ENCODE measurements at regions not wholly inside any gene's neighbourhood (a gene's known extent, or its start where the extent isn't known, plus 50 kb on each side); places are given as distances from the start of the nearest gene placed in this dataset.

DNA sequence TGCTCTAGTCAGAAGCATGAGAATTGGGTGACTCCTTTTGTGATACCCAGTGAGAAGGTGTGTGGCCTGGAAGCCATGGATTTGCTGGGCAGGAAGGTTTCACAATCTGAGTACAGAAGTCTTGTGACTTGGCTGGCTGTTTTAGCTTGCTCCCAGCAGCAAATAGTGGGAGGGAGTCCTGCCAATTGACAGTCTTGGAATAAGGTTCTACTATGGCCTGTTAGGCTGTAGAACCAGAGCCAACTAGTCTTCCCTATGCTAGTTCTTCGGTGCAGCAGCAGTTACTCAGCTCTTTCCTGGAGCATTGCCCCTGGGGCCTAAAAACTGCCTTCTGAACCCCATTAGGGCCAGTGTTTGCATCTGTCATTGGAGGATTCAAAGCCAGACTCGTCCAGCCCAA lies 1935.4 kb upstream of the PCDH20 start:
- no peak for TF ChIP-seq ZNF274 (IDR thresholded peaks at IDR 0.05; ENCODE audit: low read depth, low read length)
- no peak for TF ChIP-seq YY1 (IDR thresholded peaks at IDR 0.05; ENCODE audit: insufficient read depth, insufficient read length)
- TF ChIP-seq SUZ12 (IDR thresholded peaks at IDR 0.05; ENCODE audit: extremely low read depth, insufficient read depth, insufficient read length), result no peak
- H3K4me1 ChIP-seq (ENCODE audit: insufficient read depth, insufficient read length), result no peaks in the 10 kb centered on the region
- no peaks in the 10 kb centered on the region for H3K27me3 ChIP-seq (ENCODE audit: insufficient read depth, insufficient read length)
- H3K9ac ChIP-seq (ENCODE audit: insufficient read length, low read depth), result no peak overlapping the region
- no peaks in the 10 kb centered on the region for H3K9me3 ChIP-seq (ENCODE audit: insufficient read depth, low read length)
- DNase-seq (ENCODE audit: low read depth, low spot score), result no peak
- no peaks in the 10 kb centered on the region for H3K36me3 ChIP-seq (ENCODE audit: insufficient read depth, insufficient read length, low read length)
- H3K4me3 ChIP-seq (ENCODE audit: insufficient read length, low read depth), result no peak overlapping the region

DNA sequence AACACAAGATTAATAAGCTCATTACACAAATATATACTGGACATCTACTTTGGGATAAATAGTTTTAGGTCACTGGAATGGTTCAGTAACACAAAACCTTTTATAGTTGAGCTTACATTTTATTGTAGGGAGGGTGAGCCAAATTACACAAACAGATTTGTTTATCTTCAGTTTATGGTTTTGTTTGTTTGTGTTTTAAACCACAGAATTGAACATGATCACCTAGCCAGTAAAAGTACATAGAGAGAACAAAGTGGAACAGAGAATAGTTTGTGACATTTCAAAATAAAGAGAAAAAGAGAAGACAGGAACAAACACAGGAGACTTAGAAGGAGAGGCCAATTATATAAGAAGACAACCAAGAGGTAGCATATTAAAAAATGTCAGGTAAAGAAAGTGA lies 1930.2 kb upstream of the PCDH20 start:
- no peak overlapping the region for H3K9ac ChIP-seq (ENCODE audit: insufficient read length, low read depth)

DNA sequence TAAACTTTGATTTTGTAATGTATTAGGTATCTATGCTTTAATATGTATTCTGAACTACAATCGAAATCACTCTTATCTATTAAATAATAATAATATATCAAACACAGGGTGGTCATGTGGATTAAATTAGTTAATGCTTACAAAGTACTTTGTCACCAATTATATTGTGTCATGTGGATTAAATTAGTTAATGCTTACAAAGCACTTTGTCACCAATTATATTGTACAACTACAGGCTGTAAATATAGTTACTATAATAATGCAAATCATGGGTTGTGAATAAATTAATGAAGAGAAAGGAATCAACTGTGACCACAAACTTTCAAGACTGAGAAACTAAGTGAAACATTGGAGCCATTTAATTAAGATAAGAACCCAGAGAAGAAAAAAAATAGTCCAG lies 1929.1 kb upstream of the PCDH20 start:
- Histone ChIP-seq H3K36me3 (ENCODE audit: insufficient read depth, insufficient read length, low read length) (no peaks in the 10 kb centered on the region), H3K9me3 (ENCODE audit: insufficient read depth, low read length) (no peaks in the 10 kb centered on the region), H3K4me3 (ENCODE audit: insufficient read length, low read depth) (no peak overlapping the region), H3K4me1 (ENCODE audit: insufficient read depth, insufficient read length) (no peaks in the 10 kb centered on the region), H3K9ac (ENCODE audit: insufficient read length, low read depth) (no peak overlapping the region), H3K27me3 (ENCODE audit: insufficient read depth, insufficient read length) (no peaks in the 10 kb centered on the region)
- TF ChIP-seq ZNF274 (IDR thresholded peaks at IDR 0.05; ENCODE audit: low read depth, low read length), result no peak
- no peak for TF ChIP-seq SUZ12 (IDR thresholded peaks at IDR 0.05; ENCODE audit: extremely low read depth, insufficient read depth, insufficient read length)
- no peak for TF ChIP-seq YY1 (IDR thresholded peaks at IDR 0.05; ENCODE audit: insufficient read depth, insufficient read length)
- no peak for DNase-seq (ENCODE audit: low read depth, low spot score)

More for the DNA sequence above, 1930.2 kb upstream of the PCDH20 start:
- no peak for TF ChIP-seq YY1 (IDR thresholded peaks at IDR 0.05; ENCODE audit: insufficient read depth, insufficient read length)
- no peak for TF ChIP-seq SUZ12 (IDR thresholded peaks at IDR 0.05; ENCODE audit: extremely low read depth, insufficient read depth, insufficient read length)
- TF ChIP-seq ZNF274 (IDR thresholded peaks at IDR 0.05; ENCODE audit: low read depth, low read length), result no peak
- no peaks in the 10 kb centered on the region for H3K27me3 ChIP-seq (ENCODE audit: insufficient read depth, insufficient read length)
- H3K4me3 ChIP-seq (ENCODE audit: insufficient read length, low read depth), result no peak overlapping the region
- no peaks in the 10 kb centered on the region for H3K36me3 ChIP-seq (ENCODE audit: insufficient read depth, insufficient read length, low read length)
- H3K4me1 ChIP-seq (ENCODE audit: insufficient read depth, insufficient read length), result no peaks in the 10 kb centered on the region
- no peaks in the 10 kb centered on the region for H3K9me3 ChIP-seq (ENCODE audit: insufficient read depth, low read length)
- DNase-seq (ENCODE audit: low read depth, low spot score), result no peak

DNA sequence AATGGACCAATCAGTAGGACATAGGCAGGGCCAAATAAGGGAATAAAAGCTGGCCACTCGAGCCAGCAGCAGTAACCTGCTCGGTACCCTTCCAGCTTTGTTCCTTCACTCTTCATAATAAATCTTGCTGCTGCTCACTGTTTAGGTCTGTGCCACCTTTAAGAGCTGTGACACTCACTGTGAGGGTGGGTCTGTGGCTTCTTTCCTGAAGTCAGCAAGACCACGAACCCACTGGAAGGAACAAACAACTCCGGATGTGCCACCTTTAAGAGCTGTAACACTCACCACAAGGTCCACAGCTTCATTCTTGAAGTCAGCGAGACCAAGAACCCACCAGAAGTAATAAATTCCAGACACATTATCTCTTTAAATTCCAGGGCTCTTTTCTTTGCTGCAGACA lies 1922.3 kb upstream of the PCDH20 start:
- H3K9ac ChIP-seq (ENCODE audit: insufficient read length, low read depth), result no peak overlapping the region
- H3K36me3 ChIP-seq (ENCODE audit: insufficient read depth, insufficient read length, low read length), result no peaks in the 10 kb centered on the region
- no peaks in the 10 kb centered on the region for H3K27me3 ChIP-seq (ENCODE audit: insufficient read depth, insufficient read length)
- no peaks in the 10 kb centered on the region for H3K4me1 ChIP-seq (ENCODE audit: insufficient read depth, insufficient read length)
- no peaks in the 10 kb centered on the region for H3K9me3 ChIP-seq (ENCODE audit: insufficient read depth, low read length)
- H3K4me3 ChIP-seq (ENCODE audit: insufficient read length, low read depth), result no peak overlapping the region
- no peak for DNase-seq (ENCODE audit: low read depth, low spot score)
- TF ChIP-seq ZNF274 (IDR thresholded peaks at IDR 0.05; ENCODE audit: low read depth, low read length) (no peak), SUZ12 (IDR thresholded peaks at IDR 0.05; ENCODE audit: extremely low read depth, insufficient read depth, insufficient read length) (no peak), YY1 (IDR thresholded peaks at IDR 0.05; ENCODE audit: insufficient read depth, insufficient read length) (no peak)

DNA sequence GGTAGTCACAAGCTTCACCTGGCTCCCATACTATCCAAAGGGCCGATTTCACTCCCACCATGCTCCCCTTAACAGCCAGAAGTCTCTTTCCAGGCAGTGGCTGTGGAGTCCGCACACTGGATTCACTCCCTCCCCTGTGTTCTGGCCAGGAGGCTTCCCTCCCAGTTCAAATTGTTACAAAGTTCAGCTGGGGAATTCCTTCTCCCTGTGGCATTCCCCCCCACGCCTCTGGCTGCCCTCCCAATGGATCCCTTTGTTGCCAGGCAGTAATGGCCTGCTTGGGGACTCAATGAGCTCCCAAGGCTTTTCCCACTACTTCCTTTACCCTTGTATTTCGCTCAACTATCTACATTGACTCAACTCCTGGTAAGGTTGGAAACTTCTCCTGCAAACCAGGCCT lies 1921.4 kb upstream of the PCDH20 start:
- H3K36me3 ChIP-seq (ENCODE audit: insufficient read depth, insufficient read length, low read length), result no peaks in the 10 kb centered on the region
- no peak for DNase-seq (ENCODE audit: low read depth, low spot score)
- TF ChIP-seq ZNF274 (IDR thresholded peaks at IDR 0.05; ENCODE audit: low read depth, low read length), result no peak
- no peak for TF ChIP-seq YY1 (IDR thresholded peaks at IDR 0.05; ENCODE audit: insufficient read depth, insufficient read length)
- TF ChIP-seq SUZ12 (IDR thresholded peaks at IDR 0.05; ENCODE audit: extremely low read depth, insufficient read depth, insufficient read length), result no peak
- no peaks in the 10 kb centered on the region for H3K4me1 ChIP-seq (ENCODE audit: insufficient read depth, insufficient read length)
- no peak overlapping the region for H3K4me3 ChIP-seq (ENCODE audit: insufficient read length, low read depth)
- H3K9ac ChIP-seq (ENCODE audit: insufficient read length, low read depth), result no peak overlapping the region
- no peaks in the 10 kb centered on the region for H3K27me3 ChIP-seq (ENCODE audit: insufficient read depth, insufficient read length)
- H3K9me3 ChIP-seq (ENCODE audit: insufficient read depth, low read length), result no peaks in the 10 kb centered on the region

DNA sequence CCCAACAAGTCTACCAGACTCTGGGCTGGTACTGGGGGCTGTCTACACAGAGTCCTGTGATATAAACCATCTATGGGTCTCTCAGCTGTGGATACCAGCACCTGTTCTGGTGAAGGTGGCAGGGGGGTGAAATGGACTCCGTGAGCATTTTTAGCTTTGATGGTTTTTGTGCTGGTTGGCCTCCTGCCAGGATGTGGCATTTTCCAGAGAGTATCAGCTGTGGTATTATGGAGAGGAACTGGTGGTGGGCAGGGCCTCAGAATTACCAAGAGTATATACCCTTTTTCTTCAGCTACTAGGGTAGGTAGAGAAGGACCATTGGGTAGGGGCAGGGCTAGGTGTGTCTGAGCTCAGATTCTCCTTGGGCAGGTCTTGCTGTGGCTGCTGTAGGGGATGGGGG lies 1920.9 kb upstream of the PCDH20 start:
- no peaks in the 10 kb centered on the region for H3K4me1 ChIP-seq (ENCODE audit: insufficient read depth, insufficient read length)

DNA sequence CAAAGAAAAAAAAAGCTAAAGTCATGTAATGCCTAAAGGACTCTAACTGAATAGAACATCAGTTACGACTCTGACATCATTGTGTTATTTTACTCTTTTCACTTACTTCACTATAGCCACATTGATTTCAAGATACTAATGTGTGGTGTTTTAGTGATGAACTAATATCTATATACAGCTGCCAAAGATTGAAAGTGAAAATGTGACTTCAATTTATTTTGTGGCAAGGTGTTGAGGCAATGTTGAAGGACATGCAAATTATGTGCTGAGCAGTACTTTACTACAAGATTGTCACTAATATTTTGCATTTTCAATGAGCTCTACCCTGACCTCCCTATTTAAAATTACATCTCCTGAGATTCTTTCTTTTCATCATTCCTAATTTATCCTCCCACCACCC lies 1911.9 kb upstream of the PCDH20 start:
- no peaks in the 10 kb centered on the region for H3K36me3 ChIP-seq (ENCODE audit: insufficient read depth, insufficient read length, low read length)
- H3K27me3 ChIP-seq (ENCODE audit: insufficient read depth, insufficient read length), result no peaks in the 10 kb centered on the region
- DNase-seq (ENCODE audit: low read depth, low spot score), result no peak
- H3K9ac ChIP-seq (ENCODE audit: insufficient read length, low read depth), result no peak overlapping the region
- H3K9me3 ChIP-seq (ENCODE audit: insufficient read depth, low read length), result no peaks in the 10 kb centered on the region
- H3K4me3 ChIP-seq (ENCODE audit: insufficient read length, low read depth), result no peak overlapping the region
- H3K4me1 ChIP-seq (ENCODE audit: insufficient read depth, insufficient read length), result no peaks in the 10 kb centered on the region
- TF ChIP-seq ZNF274 (IDR thresholded peaks at IDR 0.05; ENCODE audit: low read depth, low read length), result no peak
- TF ChIP-seq SUZ12 (IDR thresholded peaks at IDR 0.05; ENCODE audit: extremely low read depth, insufficient read depth, insufficient read length), result no peak
- TF ChIP-seq YY1 (IDR thresholded peaks at IDR 0.05; ENCODE audit: insufficient read depth, insufficient read length), result no peak

More for the DNA sequence above, 1920.9 kb upstream of the PCDH20 start:
- no peak for DNase-seq (ENCODE audit: low read depth, low spot score)
- no peaks in the 10 kb centered on the region for H3K9me3 ChIP-seq (ENCODE audit: insufficient read depth, low read length)
- TF ChIP-seq YY1 (IDR thresholded peaks at IDR 0.05; ENCODE audit: insufficient read depth, insufficient read length) (no peak), ZNF274 (IDR thresholded peaks at IDR 0.05; ENCODE audit: low read depth, low read length) (no peak), SUZ12 (IDR thresholded peaks at IDR 0.05; ENCODE audit: extremely low read depth, insufficient read depth, insufficient read length) (no peak)
- no peaks in the 10 kb centered on the region for H3K36me3 ChIP-seq (ENCODE audit: insufficient read depth, insufficient read length, low read length)
- H3K27me3 ChIP-seq (ENCODE audit: insufficient read depth, insufficient read length), result no peaks in the 10 kb centered on the region
- H3K9ac ChIP-seq (ENCODE audit: insufficient read length, low read depth), result no peak overlapping the region
- H3K4me3 ChIP-seq (ENCODE audit: insufficient read length, low read depth), result no peak overlapping the region

DNA sequence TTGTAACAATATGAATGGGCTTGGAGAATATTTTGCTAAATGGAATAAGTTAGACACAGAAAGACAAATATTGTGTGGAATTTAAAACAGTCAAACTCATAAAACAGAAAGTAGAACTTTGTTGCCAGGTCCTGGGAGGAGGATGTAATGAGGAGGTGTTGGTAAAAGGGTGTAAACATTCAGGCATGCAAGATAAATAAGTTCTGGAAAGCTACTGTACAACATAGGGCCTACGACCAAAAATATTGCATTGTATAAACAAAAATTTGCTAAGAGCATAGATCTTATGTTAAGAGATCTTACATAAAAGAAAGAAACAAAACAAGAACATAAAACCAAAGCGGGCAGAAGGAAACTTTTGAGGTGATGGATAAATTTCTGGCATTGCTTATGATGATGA lies 1907.8 kb upstream of the PCDH20 start:
- Histone ChIP-seq H3K27me3 (ENCODE audit: insufficient read depth, insufficient read length) (no peaks in the 10 kb centered on the region), H3K36me3 (ENCODE audit: insufficient read depth, insufficient read length, low read length) (no peaks in the 10 kb centered on the region), H3K9me3 (ENCODE audit: insufficient read depth, low read length) (no peaks in the 10 kb centered on the region), H3K9ac (ENCODE audit: insufficient read length, low read depth) (no peak overlapping the region), H3K4me1 (ENCODE audit: insufficient read depth, insufficient read length) (no peaks in the 10 kb centered on the region), H3K4me3 (ENCODE audit: insufficient read length, low read depth) (no peak overlapping the region)
- TF ChIP-seq SUZ12 (IDR thresholded peaks at IDR 0.05; ENCODE audit: extremely low read depth, insufficient read depth, insufficient read length) (no peak), YY1 (IDR thresholded peaks at IDR 0.05; ENCODE audit: insufficient read depth, insufficient read length) (no peak), ZNF274 (IDR thresholded peaks at IDR 0.05; ENCODE audit: low read depth, low read length) (no peak)
- no peak for DNase-seq (ENCODE audit: low read depth, low spot score)
